ENCODE measurements at regions not wholly inside any gene's neighbourhood (a gene's known extent, or its start where the extent isn't known, plus 50 kb on each side); places are given as distances from the start of the nearest gene placed in this dataset.

- TF ChIP-seq, protein P1, sequence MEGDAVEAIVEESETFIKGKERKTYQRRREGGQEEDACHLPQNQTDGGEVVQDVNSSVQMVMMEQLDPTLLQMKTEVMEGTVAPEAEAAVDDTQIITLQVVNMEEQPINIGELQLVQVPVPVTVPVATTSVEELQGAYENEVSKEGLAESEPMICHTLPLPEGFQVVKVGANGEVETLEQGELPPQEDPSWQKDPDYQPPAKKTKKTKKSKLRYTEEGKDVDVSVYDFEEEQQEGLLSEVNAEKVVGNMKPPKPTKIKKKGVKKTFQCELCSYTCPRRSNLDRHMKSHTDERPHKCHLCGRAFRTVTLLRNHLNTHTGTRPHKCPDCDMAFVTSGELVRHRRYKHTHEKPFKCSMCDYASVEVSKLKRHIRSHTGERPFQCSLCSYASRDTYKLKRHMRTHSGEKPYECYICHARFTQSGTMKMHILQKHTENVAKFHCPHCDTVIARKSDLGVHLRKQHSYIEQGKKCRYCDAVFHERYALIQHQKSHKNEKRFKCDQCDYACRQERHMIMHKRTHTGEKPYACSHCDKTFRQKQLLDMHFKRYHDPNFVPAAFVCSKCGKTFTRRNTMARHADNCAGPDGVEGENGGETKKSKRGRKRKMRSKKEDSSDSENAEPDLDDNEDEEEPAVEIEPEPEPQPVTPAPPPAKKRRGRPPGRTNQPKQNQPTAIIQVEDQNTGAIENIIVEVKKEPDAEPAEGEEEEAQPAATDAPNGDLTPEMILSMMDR (IDR thresholded peaks at IDR 0.05; ENCODE audit: low read depth, low read length), result no peak
- TF ChIP-seq POLR2A (IDR thresholded peaks at IDR 0.05; ENCODE audit: extremely low read depth, insufficient read length), result no peak
- TF ChIP-seq MAX (IDR thresholded peaks at IDR 0.05; ENCODE audit: low read depth, low read length), result no peak
- no peak for TF ChIP-seq MYC (IDR thresholded peaks at IDR 0.05; ENCODE audit: low read depth, low read length)
Measured at GRCh38 chr20:57910716-57911115, 200.9 kb upstream of the PMEPA1 start.

Data from NB4 (cell line).